Stomach smooth muscle (tissue), 2 donors: ENCODE measurements at regions not wholly inside any gene's neighbourhood (a gene's known extent, or its start where the extent isn't known, plus 50 kb on each side); places are given as distances from the start of the nearest gene placed in this dataset.

Experiments used
- H3K27ac ChIP-seq: one replicate; pipeline ENCODE4 v1.7.0; 2013; ENCODE audit warnings: mild to moderate bottlenecking, low read length, inconsistent platforms
- H3K27me3 ChIP-seq, 2 donors: one replicate each; pipeline ENCODE4 v1.7.0; 2013; ENCODE audit warnings: low read length in 2 of 2; ENCODE audit not compliant: insufficient read depth in 2 of 2, control insufficient read depth in 1 of 2
- H3K36me3 ChIP-seq, 2 donors: one replicate each; pipeline ENCODE4 v1.7.0; 2013; ENCODE audit warnings: low read length in 2 of 2; ENCODE audit not compliant: control insufficient read depth in 2 of 2, insufficient read depth in 2 of 2
- H3K4me1 ChIP-seq: one replicate; pipeline ENCODE4 v1.7.0; 2013; ENCODE audit warnings: low read length; ENCODE audit not compliant: control insufficient read depth, insufficient read depth
- H3K4me3 ChIP-seq, 2 donors: one replicate each; pipeline ENCODE4 v1.7.0; 2013; ENCODE audit warnings: low read length in 2 of 2
- H3K9ac ChIP-seq, 2 donors: one replicate each; pipeline ENCODE4 v1.7.0; 2013; ENCODE audit warnings: low read length in 2 of 2, mild to moderate bottlenecking in 1 of 2
- H3K9me3 ChIP-seq, 2 donors: one replicate each; pipeline ENCODE4 v1.7.0; 2013; ENCODE audit warnings: low read length in 2 of 2; ENCODE audit not compliant: control insufficient read depth in 2 of 2
- donor health status: healthy.
- donor health status: Pancreatic carcinoma.

DNA sequence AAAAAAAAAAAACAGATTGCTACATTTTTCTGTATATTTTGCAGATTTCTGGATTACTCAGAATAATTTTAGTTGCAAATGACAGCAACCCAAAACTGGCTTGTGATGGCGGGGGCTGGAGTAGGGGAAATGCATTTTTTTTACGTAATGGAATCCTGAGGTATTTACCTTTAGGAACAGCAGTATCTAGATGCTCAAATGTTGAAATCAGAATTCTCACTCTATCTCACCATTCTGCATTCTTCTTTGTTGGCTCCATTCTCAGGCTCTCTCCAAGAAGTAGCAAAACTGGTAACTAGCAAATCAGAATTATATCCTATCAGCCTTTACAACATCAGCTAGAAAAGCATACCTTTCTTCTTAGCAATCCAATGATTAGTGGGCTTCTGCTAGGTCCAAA, 554.3 kb downstream of the PRELID2 start:
- no peaks in the 10 kb centered on the region for H3K27me3 ChIP-seq
- no peak overlapping the region for H3K9ac ChIP-seq

DNA sequence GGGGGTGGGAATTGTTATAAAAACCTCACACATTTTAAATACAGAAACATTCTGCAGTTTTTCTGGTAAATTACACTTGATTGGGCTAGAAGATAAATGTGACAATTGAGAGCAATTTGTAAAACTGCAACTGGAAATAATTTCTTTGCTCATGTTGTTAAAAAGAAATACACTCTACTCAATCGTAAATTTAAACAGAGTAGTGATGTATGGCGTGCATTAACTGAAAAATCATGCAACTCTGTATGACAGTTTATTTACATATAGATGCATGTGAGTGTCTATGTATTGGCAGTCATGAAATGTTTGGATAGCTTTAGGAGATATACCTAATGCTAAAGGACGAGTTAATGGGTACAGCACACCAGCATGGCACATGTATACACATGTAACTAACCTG, 554.9 kb downstream of the PRELID2 start:
- Histone ChIP-seq H3K4me1 (no peaks in the 10 kb centered on the region), H3K36me3 (no peaks in the 10 kb centered on the region), H3K4me3 (no peak overlapping the region), H3K9ac (no peak overlapping the region), H3K9me3 (no peaks in the 10 kb centered on the region), H3K27ac (no peak overlapping the region), H3K27me3 (no peaks in the 10 kb centered on the region)

More for the DNA sequence above, 554.3 kb downstream of the PRELID2 start:
- no peak overlapping the region for H3K4me3 ChIP-seq
- no peaks in the 10 kb centered on the region for H3K36me3 ChIP-seq
- H3K4me1 ChIP-seq: no peaks in the 10 kb centered on the region
- H3K27ac ChIP-seq: no peak overlapping the region
- no peaks in the 10 kb centered on the region for H3K9me3 ChIP-seq

DNA sequence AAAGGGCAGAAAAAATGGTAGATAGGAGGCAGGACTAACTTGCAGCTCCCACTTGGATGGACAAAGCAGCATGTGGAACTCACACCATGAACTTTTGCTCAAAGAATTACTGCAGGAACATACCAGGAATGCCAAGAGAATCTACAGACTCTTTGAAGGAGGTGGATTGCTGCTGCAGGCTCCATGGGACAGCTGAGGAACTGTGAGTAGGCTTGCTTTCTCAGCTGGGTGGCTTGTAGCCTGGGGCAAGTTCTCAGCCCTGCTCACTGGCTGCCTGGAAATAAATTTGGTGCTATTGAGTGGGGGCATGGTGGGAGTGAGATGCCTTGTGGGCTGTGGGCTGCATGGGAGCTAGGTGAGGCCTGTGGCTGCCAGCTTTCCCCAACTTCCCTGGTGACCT, 574.5 kb downstream of the PRELID2 start:
- no peaks in the 10 kb centered on the region for H3K4me1 ChIP-seq
- no peaks in the 10 kb centered on the region for H3K9me3 ChIP-seq
- H3K27ac ChIP-seq: no peak overlapping the region
- H3K9ac ChIP-seq: no peak overlapping the region
- no peaks in the 10 kb centered on the region for H3K36me3 ChIP-seq
- no peak overlapping the region for H3K4me3 ChIP-seq
- no peaks in the 10 kb centered on the region for H3K27me3 ChIP-seq

DNA sequence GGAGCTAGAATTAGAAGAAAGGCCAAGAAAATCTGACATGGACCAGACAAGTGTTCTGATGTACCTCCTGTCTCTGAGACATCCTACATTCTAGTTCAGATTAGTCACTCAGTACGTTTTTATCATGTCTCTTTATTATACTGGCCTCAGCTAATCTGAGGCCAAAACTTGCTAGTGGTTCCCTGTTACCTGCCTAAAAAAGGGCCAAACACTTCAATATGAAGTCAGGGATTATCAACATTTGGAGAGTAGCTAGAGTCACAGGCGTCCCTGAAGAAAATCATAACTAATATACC, 587.4 kb downstream of the PRELID2 start:
- H3K27ac ChIP-seq: no peak overlapping the region
- H3K9me3 ChIP-seq: no peaks in the 10 kb centered on the region
- no peaks in the 10 kb centered on the region for H3K27me3 ChIP-seq
- no peaks in the 10 kb centered on the region for H3K36me3 ChIP-seq
- no peak overlapping the region for H3K4me3 ChIP-seq
- no peak overlapping the region for H3K9ac ChIP-seq
- H3K4me1 ChIP-seq: no peaks in the 10 kb centered on the region

DNA sequence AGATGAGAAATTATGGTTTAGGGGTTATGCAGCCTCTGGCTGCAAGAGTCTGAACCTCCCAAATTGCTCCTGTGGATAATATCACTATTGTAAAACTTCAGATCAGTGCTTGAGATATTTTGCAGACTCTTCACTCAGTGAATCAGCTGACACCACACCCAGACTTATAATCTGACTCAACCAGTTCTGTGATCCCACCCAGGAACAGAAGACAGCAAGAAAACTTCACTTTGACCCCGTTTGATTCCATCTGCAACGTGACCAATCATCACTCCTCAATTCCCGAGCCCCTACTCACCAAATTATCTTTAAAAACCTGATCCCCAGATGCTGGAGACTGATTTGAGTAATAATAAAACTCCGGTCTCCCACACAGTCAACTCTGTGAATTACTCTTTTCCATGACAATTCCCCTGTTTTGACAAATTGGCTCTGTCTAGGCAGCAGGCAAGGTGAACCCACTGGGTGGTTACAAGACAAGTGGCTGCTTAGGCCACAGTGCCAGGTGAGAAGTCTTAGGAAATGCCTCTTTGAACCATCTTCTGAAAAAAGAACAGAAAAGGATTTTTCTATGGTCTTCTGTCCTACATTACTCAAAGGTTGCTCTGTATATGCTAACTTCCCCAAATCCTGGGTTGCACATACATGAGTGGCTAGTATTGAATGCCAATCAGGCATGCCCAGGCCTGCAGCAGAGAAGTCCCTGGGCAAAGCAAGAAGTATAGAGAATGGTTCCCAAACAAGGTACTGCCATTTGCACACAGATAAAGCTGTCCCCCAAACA, 588.0 kb downstream of the PRELID2 start:
- Histone ChIP-seq H3K9ac (no peak overlapping the region), H3K27ac (no peak overlapping the region), H3K4me3 (no peak overlapping the region), H3K9me3 (no peaks in the 10 kb centered on the region), H3K27me3 (no peaks in the 10 kb centered on the region), H3K4me1 (no peaks in the 10 kb centered on the region), H3K36me3 (no peaks in the 10 kb centered on the region)

DNA sequence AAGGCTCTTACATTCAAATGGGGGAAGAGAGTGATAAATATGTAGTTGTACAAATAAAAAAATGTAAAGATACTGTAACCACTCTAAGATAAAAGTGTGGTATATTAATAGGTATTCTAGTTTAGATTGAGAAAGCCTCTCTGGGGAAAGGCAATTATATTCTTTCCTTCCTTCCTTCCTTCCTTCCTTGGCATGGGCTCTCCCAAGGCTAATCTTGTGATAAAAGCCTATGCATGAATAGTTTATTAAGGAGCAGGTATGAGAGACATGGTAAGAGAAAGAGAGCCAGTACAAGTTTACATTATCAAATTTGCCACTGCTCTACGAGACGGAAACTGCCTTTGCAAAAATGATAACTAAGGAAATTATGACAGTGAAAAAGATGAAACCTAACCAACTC, 588.8 kb downstream of the PRELID2 start:
- Histone ChIP-seq H3K27ac (no peak overlapping the region), H3K9ac (no peak overlapping the region), H3K4me1 (no peaks in the 10 kb centered on the region), H3K27me3 (no peaks in the 10 kb centered on the region), H3K9me3 (no peaks in the 10 kb centered on the region), H3K4me3 (no peak overlapping the region), H3K36me3 (no peaks in the 10 kb centered on the region)

DNA sequence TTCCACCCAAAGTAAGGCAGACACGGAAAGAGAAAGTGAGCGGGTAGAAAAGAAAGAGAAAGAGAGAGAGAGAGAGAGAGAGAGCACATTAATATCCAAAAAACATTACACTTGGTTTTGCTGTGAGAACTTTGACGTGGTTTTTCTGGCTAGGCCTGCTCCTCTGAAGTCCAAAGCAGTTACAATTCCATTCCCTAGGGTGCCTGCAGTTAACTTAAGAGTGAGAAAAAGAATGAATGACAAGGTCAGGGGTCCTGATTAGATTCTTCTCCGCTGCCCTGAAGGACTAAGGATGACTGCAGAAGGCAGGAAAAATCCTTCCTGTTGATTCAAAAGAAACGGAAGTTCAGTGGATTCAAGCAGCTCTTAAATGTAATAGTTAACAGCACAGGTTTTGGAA, 589.8 kb downstream of the PRELID2 start:
- no peaks in the 10 kb centered on the region for H3K36me3 ChIP-seq
- no peak overlapping the region for H3K4me3 ChIP-seq
- no peak overlapping the region for H3K27ac ChIP-seq
- H3K9me3 ChIP-seq: no peaks in the 10 kb centered on the region
- H3K4me1 ChIP-seq: no peaks in the 10 kb centered on the region
- no peaks in the 10 kb centered on the region for H3K27me3 ChIP-seq
- no peak overlapping the region for H3K9ac ChIP-seq

DNA sequence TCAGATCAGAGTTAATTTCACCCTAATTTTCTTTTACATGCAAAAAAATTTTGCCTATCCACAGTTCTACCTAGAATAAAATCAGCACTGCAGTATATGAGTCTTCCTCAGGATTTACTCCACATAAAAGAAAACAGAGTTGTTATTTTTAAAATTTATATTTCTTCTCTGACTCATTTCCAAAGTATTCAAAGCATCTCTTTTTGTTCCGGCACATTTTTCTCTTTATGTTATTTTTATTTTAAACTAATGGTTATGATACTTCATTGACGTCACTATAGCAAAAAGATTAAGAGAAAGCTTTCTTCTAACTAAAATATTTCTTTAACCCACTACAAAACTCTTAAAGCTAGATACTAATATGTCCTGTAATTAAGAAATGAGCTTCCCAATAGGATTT, 590.4 kb downstream of the PRELID2 start:
- H3K9ac ChIP-seq: no peak overlapping the region
- no peaks in the 10 kb centered on the region for H3K27me3 ChIP-seq
- H3K36me3 ChIP-seq: no peaks in the 10 kb centered on the region
- no peaks in the 10 kb centered on the region for H3K9me3 ChIP-seq
- no peak overlapping the region for H3K27ac ChIP-seq
- no peaks in the 10 kb centered on the region for H3K4me1 ChIP-seq
- no peak overlapping the region for H3K4me3 ChIP-seq

DNA sequence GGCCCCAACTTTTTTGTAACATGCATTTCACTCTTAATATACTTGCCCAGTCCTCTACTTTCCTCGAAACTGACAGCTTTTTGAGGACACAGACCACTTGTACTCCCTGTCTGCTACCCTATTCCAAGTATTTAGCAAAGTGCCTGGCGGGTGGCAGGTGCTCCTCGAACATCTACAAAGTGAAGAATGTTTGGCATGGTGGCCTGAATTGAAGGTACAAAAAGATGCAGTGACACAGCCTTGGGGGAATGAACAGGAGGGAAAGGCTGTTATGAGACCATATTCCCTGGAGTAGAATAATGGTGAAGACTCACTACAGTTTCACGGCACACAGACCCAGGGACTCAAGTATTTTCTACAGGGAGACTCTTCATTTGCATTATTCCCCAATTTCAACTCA, 590.9 kb downstream of the PRELID2 start:
- no peaks in the 10 kb centered on the region for H3K4me1 ChIP-seq
- no peak overlapping the region for H3K4me3 ChIP-seq
- no peaks in the 10 kb centered on the region for H3K9me3 ChIP-seq
- H3K36me3 ChIP-seq: no peaks in the 10 kb centered on the region
- H3K27me3 ChIP-seq: no peaks in the 10 kb centered on the region
- H3K9ac ChIP-seq: no peak overlapping the region
- no peak overlapping the region for H3K27ac ChIP-seq

DNA sequence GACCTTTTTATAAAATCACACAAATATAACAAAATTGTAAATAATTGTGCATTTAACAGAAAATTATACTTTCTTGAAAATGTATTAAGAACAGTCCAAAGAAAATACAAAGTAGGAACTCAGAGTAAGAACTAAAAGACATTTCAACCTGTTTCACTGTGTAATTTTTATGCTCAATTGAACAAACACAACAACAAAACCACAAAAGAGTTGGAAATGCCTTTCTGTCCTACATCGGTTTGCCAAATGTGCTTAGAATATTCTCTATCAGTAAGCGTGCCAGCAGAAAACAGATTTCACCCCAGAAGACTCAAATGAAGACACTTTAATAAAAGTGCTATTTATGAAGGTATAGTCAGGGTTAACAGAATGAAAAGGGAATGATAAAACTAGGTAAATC, 592.1 kb downstream of the PRELID2 start:
- Histone ChIP-seq H3K36me3 (no peaks in the 10 kb centered on the region), H3K4me3 (no peak overlapping the region), H3K9me3 (no peaks in the 10 kb centered on the region), H3K9ac (no peak overlapping the region), H3K27me3 (no peaks in the 10 kb centered on the region), H3K27ac (no peak overlapping the region), H3K4me1 (no peaks in the 10 kb centered on the region)

DNA sequence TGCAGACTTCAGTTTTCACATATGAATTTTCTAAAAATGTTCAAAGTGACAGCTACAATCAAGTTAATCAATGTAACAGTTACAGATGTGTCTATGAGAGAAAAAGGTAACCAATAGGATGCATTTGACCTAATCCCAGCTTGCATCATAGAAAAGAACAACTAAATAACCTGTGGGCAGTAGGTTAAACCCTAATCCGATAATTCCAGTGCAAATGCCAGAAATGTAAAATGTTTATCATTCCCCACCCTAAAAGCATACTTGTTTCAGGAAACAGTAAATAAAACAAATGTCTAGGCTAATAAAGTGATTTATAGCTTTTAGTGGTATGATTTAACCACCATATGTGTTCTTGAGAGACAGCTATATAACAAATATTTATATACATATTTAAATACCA, 592.6 kb downstream of the PRELID2 start:
- no peak overlapping the region for H3K27ac ChIP-seq
- H3K4me3 ChIP-seq: no peak overlapping the region
- no peaks in the 10 kb centered on the region for H3K27me3 ChIP-seq
- no peaks in the 10 kb centered on the region for H3K9me3 ChIP-seq
- no peak overlapping the region for H3K9ac ChIP-seq
- no peaks in the 10 kb centered on the region for H3K4me1 ChIP-seq
- no peaks in the 10 kb centered on the region for H3K36me3 ChIP-seq
